ENCODE measurements at regions not wholly inside any gene's neighbourhood (a gene's known extent, or its start where the extent isn't known, plus 50 kb on each side); places are given as distances from the start of the nearest gene placed in this dataset.

GRCh38 chr10:3009341-3009740, 58.0 kb upstream of the PFKP start:
- TF ChIP-seq CTCF (IDR thresholded peaks at IDR 0.05; ENCODE audit: unreplicated experiment): no peak
- peaks cover 3% of the 10 kb centered on the region for H3K9me3 Mint-ChIP-seq (ENCODE audit: low read depth)
- no peaks in the 10 kb centered on the region for H3K27me3 Mint-ChIP-seq
- peaks cover 21% of the 10 kb centered on the region for H3K4me1 Mint-ChIP-seq (ENCODE audit: low read depth)
- no peak overlapping the region for H3K4me3 Mint-ChIP-seq (ENCODE audit: low read depth)
- no peak for DNase-seq (ENCODE audit: low spot score, unreplicated experiment)
- no peaks in the 10 kb centered on the region for H3K36me3 Mint-ChIP-seq (ENCODE audit: insufficient read depth)
- no peak overlapping the region for H3K27ac Mint-ChIP-seq

GRCh38 chr10:3008518-3009195, 58.7 kb upstream of the PFKP start:
- Mint-ChIP-seq H3K27me3 (no peaks in the 10 kb centered on the region), H3K9me3 (ENCODE audit: low read depth) (peaks cover 3% of the 10 kb centered on the region), H3K36me3 (ENCODE audit: insufficient read depth) (no peaks in the 10 kb centered on the region), H3K27ac (no peak overlapping the region), H3K4me1 (ENCODE audit: low read depth) (peaks cover 19% of the 10 kb centered on the region), H3K4me3 (ENCODE audit: low read depth) (no peak overlapping the region)
- no peak for TF ChIP-seq CTCF (IDR thresholded peaks at IDR 0.05; ENCODE audit: unreplicated experiment)
- DNase-seq (ENCODE audit: low spot score, unreplicated experiment): no peak

- DNase-seq (ENCODE audit: low spot score, unreplicated experiment): no peak
- TF ChIP-seq CTCF (IDR thresholded peaks at IDR 0.05; ENCODE audit: unreplicated experiment): no peak
- H3K36me3 Mint-ChIP-seq (ENCODE audit: insufficient read depth): no peaks in the 10 kb centered on the region
- no peak overlapping the region for H3K4me3 Mint-ChIP-seq (ENCODE audit: low read depth)
- H3K27me3 Mint-ChIP-seq: no peaks in the 10 kb centered on the region
- H3K9me3 Mint-ChIP-seq (ENCODE audit: low read depth): no peaks in the 10 kb centered on the region
- H3K4me1 Mint-ChIP-seq (ENCODE audit: low read depth): peaks cover 19% of the 10 kb centered on the region
- H3K27ac Mint-ChIP-seq: no peak overlapping the region
Measured at GRCh38 chr10:3006607-3007006, 60.7 kb upstream of the PFKP start.

- no peak for DNase-seq (ENCODE audit: low spot score, unreplicated experiment)
- H3K4me3 Mint-ChIP-seq (ENCODE audit: low read depth): no peak overlapping the region
Measured at GRCh38 chr10:3006093-3006492, 61.3 kb upstream of the PFKP start.

GRCh38 chr10:3002304-3002703, 65.0 kb upstream of the PFKP start:
- no peak for TF ChIP-seq CTCF (IDR thresholded peaks at IDR 0.05; ENCODE audit: unreplicated experiment)
- H3K9me3 Mint-ChIP-seq (ENCODE audit: low read depth): peaks cover 11% of the 10 kb centered on the region
- H3K27me3 Mint-ChIP-seq: peaks cover under 1% of the 10 kb centered on the region
- no peak overlapping the region for H3K27ac Mint-ChIP-seq
- H3K36me3 Mint-ChIP-seq (ENCODE audit: insufficient read depth): no peaks in the 10 kb centered on the region
- DNase-seq (ENCODE audit: low spot score, unreplicated experiment): no peak
- no peaks in the 10 kb centered on the region for H3K4me1 Mint-ChIP-seq (ENCODE audit: low read depth)
- H3K4me3 Mint-ChIP-seq (ENCODE audit: low read depth): no peak overlapping the region

More at GRCh38 chr10:3006093-3006492, 61.3 kb upstream of the PFKP start:
- Mint-ChIP-seq H3K27ac (no peak overlapping the region), H3K36me3 (ENCODE audit: insufficient read depth) (no peaks in the 10 kb centered on the region), H3K27me3 (no peaks in the 10 kb centered on the region), H3K4me1 (ENCODE audit: low read depth) (peaks cover 19% of the 10 kb centered on the region), H3K9me3 (ENCODE audit: low read depth) (no peaks in the 10 kb centered on the region)
- no peak for TF ChIP-seq CTCF (IDR thresholded peaks at IDR 0.05; ENCODE audit: unreplicated experiment)
